ENCODE measurements at regions not wholly inside any gene's neighbourhood (a gene's known extent, or its start where the extent isn't known, plus 50 kb on each side); places are given as distances from the start of the nearest gene placed in this dataset.

GRCh38 chr10:130786365-130786966 is 525.1 kb downstream of the TCERG1L start:
- TF ChIP-seq CTCF (IDR thresholded peaks at IDR 0.05): no peak
- no peak for TF ChIP-seq POLR2AphosphoS5 (IDR thresholded peaks at IDR 0.05; ENCODE audit: low read depth, low read length)
- TF ChIP-seq TCF7L2 (IDR thresholded peaks at IDR 0.05; ENCODE audit: low read depth, low read length): no peak
- no peak for TF ChIP-seq REST (IDR thresholded peaks at IDR 0.05; ENCODE audit: insufficient read depth in 1 of 2, low read depth in 2 of 2, low read length in 1 of 2)
